ENCODE measurements at regions not wholly inside any gene's neighbourhood (a gene's known extent, or its start where the extent isn't known, plus 50 kb on each side); places are given as distances from the start of the nearest gene placed in this dataset.

DNA sequence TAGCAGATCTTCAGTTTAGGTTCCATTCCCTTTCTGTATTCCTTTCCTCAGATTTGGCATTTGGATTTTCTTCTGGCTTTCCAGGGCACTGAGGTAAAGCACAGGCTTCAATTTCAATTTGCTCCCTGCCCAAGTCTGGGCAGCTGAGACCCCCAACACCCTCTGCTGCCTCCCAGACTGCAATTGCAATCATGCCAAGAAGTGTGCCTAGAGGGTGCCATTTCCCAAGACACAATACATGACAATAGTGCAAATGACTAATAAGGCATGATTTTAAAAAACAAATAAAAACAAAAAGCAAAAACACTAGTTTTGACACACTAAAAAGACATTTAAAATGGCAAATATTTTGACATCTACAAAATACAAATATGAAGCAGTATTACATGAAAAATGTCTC is 364.8 kb downstream of the EPM2A start:
- DNase-seq: no peak

DNA sequence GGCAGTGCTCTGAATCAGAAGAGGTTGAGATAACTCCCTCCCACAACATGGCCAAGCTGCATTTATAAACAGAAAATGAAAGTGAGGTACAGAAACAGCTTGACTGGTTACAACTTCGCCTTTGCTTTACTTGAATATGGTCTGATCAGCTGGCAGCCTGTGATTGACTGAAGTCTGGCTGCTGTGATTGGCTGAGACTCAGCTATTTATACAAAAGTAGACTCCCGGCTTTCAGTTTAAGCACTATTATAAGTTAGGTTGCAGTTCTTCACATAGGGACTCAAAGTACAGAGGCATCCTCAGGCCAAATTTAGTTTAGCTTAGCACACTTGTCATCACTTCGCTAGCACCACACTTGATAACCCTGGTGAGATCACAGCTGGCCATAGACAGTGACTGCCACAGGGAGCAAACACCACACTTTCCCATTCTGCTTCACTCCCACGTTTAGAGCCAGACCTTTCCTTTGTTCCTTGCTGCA is 362.6 kb downstream of the EPM2A start:
- peak; percentile 27 for DNase-seq

DNA sequence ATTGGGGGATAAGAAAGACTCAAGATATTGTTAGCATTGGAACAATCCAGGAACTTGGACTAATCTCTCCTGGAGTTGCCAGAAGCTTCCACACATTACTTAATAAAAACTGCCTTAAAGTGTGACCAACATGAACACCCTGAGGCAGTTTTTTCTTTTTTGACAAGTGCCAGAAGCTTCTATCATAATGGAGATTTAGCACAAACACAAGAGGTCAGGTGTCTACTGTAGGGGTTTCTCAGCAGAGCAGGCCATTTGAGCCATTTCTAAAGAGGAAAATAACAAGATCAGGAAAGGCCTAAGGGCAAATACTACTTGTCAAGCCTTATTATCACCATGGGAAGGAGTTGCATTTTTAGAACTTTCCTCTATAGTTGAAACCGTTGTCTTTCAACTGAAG is 361.5 kb downstream of the EPM2A start:
- no peak for DNase-seq

DNA sequence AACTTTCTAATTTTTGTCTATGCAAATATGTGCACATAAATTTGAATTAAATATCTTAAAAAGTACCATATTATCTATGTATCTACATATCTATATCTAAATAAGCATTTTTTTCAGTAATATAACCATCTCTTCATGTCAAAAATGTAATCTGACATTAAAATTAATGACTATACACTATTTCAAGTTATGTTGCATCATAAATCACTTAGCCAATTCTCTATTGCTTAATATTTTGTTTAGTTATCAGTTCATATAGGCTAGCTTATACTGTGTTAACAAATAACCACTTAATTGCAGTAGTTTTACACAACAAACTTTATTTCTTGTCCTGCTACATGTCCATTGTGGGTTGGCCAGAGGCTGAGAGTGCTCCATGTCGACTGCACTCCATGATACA is 360.8 kb downstream of the EPM2A start:
- no peak for DNase-seq

- DNase-seq: no peak
Observed at GRCh38 chr6:145375502-145375901, 359.8 kb downstream of the EPM2A start.

GRCh38 chr6:145380186-145380585 is 355.1 kb downstream of the EPM2A start:
- DNase-seq: no peak

- DNase-seq: no peak
Observed at GRCh38 chr6:145381941-145382340, 353.4 kb downstream of the EPM2A start.

DNA sequence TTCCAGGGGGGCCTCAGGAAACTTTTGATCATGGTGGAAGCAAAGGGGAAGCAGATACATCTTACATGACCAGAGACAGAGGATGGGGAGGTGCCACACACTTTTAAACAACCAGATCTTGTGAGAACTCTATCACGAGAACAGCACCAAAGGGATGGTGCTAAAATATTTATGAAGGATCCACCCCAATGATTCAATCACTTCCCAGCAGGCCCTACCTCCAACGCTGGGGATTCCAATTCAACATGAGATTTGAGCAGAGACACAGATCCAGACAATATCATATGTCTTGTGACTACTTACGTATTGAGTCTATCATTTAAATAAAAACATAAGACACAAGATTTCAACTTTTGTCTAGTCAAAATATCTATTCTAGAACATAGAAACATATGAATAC is 351.9 kb downstream of the EPM2A start:
- DNase-seq: no peak

- no peak for DNase-seq
Observed at GRCh38 chr6:145384503-145384902, 350.8 kb downstream of the EPM2A start.

GRCh38 chr6:145396499-145396898 is 338.8 kb downstream of the EPM2A start:
- DNase-seq: no peak

GRCh38 chr6:145400508-145400907 is 334.8 kb downstream of the EPM2A start:
- DNase-seq: no peak

DNA sequence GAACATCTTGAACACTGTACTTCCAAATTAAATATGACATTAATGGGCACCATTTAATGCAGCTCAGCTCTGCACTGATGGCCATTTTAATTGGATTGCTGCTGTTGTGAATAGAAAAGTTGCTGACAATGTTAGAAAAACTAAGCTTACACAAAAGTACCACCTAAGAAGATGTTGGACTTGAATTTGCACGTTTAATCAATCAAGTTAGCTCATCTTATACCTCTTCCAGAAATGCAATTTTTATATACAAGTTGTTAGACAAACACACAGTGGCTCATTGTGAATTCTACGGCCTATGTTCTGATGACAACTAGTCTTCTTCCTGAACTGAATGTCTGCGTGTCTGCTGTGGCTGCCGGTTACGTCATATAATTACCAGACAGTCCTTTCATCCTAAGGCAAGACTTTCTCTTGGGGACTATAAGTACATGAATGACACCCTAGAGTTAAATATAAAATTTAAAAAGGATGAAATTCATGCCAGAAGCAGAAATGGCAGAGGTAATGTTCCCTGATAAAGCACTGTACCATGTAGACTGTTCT is 330.2 kb downstream of the EPM2A start:
- no peak for DNase-seq

DNA sequence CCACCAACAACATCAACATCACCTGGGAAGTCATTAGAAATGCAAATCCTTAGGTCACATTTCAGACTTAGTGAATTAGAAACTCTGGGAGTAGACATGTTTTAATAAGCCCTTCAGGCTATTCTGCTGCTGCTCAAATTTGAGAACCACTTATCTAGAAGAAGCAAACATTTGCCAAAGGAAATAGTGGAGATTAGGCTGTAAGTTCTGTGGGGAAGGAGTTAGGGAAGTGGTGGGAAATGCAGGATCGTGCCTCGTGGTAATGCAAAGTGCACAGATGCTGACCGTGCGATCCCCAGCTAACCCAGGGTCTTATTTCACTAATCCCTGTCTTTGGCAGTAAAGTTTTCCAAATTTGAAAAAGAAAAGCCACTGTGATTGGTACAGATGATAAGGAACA is 328.5 kb downstream of the EPM2A start:
- DNase-seq: no peak

DNA sequence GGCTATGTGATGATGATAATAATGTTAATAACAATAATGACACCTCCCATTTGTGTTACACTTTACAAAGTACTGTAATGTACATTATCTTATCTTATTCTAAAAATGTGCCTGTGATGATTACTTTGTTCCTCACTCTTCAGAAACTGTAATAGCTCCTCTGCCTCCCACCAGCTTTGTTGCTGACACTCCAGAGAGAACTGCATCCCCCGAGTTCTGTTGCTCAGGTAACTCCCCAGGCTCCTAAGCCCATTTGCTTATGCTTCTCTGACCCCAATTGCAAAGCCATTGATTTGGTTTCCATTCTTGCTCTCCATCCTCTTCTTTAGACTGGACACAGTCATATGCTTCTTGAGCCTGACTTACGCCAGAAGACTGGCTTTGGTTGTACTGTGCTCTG is 319.7 kb downstream of the EPM2A start:
- no peak for DNase-seq

DNA sequence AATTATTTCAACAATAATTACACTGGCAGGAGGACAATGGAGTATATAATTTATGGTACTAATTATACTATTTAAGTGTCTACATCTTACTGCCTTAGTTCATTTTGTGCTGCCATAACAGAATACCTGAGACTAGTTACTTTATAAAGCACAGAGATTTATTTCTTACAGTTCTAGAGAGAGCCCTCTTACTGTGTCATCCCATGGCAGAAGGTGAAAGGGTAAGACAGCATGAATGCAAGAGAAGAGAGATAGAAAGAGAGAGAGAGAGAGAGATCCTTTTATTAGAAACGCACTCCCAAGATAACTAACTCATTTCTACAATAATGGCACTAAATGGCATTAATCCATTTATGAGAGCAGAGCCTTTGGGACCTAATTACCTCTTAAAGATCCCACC is 314.7 kb downstream of the EPM2A start:
- DNase-seq: no peak

DNA sequence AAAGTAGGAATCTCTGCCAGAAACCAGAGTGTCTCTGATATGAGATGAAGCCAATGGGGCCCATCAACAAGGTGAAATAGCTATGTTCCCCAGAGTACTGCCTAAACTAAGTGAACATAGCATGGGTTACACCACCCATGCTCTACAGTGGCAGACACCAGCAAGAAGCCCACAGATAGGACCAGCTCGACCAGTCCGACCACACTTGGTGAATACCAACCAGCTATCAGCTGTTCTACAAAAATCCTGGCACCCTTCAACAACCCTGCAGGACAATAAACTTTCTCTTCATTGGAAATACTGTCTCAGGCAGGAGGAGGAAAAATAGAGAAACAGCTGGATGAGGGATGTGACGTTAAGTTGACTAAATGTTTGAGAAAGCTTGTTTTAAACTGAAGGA is 311.4 kb downstream of the EPM2A start:
- no peak for DNase-seq

- DNase-seq: no peak
Observed at GRCh38 chr6:145427232-145427631, 308.1 kb downstream of the EPM2A start.

GRCh38 chr6:145428706-145429105 is 306.6 kb downstream of the EPM2A start:
- no peak for DNase-seq

DNA sequence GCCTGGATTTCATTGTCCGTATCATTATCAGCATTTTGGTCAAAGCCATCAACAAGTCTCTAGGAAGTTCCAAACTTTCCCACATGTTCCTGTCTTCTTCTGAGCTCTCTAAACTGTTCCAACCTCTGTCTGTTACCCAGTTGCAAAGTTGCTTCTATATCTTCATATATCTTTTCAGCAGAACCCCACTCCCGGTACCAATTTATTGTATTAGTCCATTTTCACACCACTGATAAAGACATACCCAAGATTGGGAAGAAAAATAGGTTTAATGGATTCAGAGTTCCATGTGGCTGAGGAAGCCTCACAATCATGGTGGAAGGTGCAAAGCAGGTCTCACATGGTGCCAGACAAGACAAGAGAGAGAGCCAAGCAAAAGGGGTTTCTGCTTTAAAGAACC is 293.2 kb downstream of the EPM2A start:
- DNase-seq: no peak

GRCh38 chr6:145445674-145446073 is 289.6 kb downstream of the EPM2A start:
- DNase-seq: no peak

GRCh38 chr6:145451029-145451428 is 284.3 kb downstream of the EPM2A start:
- no peak for DNase-seq

DNA sequence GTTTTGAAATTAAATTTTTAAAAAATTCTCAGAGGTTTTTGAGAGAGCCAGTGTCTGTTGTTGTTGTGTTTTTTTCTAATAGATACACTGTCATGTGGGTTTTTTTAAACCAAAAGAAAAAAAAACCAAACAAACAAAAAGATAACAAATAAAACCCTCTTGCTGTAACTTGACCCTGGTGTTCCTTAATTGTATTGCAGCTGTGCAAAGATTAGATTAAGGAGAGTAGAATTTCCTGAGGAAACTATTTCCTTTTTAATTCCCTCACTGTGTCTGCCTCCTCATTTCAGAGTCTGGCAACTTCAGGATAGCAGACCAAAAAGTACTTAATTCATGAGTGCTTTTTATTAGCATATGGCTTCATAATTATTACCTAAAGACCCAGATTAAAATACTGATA is 281.9 kb downstream of the EPM2A start:
- no peak for DNase-seq

GRCh38 chr6:145454006-145454405 is 281.3 kb downstream of the EPM2A start:
- DNase-seq: no peak

DNA sequence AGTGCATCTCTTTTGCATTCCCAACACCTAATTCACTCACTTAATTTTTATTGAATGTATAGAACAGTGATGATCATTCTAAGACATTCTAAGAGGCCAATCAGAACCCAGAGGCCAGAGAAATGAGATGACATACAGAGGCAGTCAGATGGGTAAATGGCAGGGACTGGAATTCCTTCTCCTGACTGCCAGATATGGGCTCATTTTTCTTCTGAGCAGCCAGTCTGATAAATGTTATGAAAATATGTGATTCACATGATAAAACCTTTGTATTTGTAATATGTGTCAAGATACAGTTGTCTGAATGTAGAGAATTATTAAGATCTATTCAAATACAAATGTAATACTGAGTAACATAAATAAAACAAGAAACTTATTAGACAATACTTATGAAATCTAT is 277.8 kb downstream of the EPM2A start:
- DNase-seq: no peak

DNA sequence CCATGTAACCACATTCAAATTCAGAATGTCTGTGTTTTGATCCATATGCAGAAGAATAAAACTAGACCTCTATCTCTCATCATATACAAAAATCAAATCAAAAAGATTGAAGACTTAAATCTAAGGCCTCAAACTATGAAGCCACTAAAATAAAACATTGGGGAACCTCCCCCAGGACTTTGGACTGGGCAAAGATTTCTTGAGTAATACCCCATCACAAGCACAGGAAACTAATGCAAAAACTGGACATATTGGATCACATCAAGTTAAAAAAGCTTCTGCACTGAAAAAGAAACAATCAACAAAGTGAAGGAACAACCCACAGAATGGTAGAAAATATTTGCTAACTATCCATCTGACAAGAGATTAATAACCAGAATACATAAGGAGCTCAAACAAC is 266.8 kb downstream of the EPM2A start:
- no peak for DNase-seq

- DNase-seq: no peak
Observed at GRCh38 chr6:145469021-145469420, 266.3 kb downstream of the EPM2A start.
